WTC11 (cell line): ENCODE measurements at regions not wholly inside any gene's neighbourhood (a gene's known extent, or its start where the extent isn't known, plus 50 kb on each side); places are given as distances from the start of the nearest gene placed in this dataset.

Experiments used
- ATAC-seq: fragments of 200-7000 bp; cut with Tn5 transposase; 2 replicates; pipeline ENCODE4 v1.10.0; 2021; ENCODE audit warnings: mild to moderate bottlenecking, moderate library complexity
- CTCF ChIA-PET: fragments of 300-600 bp; sonication (Branson Sonifier 250); formaldehyde crosslinking; loops from one replicate; lab custom pipeline; 2021; ENCODE audit warnings: antibody characterized with exemption; lab: Charles Lee
- POLR2A ChIA-PET: fragments of 350-600 bp; sonication (Branson Sonifier 250); formaldehyde crosslinking; loops from one replicate; lab custom pipeline; 2021; ENCODE audit warnings: antibody characterized with exemption; lab: Charles Lee
- DNase-seq: peaks from one replicate; pipeline ENCODE4 v3.0.0; 2021; ENCODE audit warnings: low spot score
- H3K27ac Mint-ChIP-seq: 2 replicates; pipeline ENCODE4 v1.8.0; 2021; ENCODE audit warnings: mixed read lengths
- H3K27me3 Mint-ChIP-seq: 2 replicates; pipeline ENCODE4 v1.8.0; 2021; ENCODE audit warnings: low read depth, mild to moderate bottlenecking, moderate library complexity, mixed read lengths
- H3K36me3 Mint-ChIP-seq: 2 replicates; pipeline ENCODE4 v1.8.0; 2021; ENCODE audit warnings: mixed read lengths
- H3K4me1 Mint-ChIP-seq: 2 replicates; pipeline ENCODE4 v1.8.0; 2022; ENCODE audit warnings: mixed read lengths
- H3K4me3 Mint-ChIP-seq: 2 replicates; pipeline ENCODE4 v1.8.0; 2021; ENCODE audit warnings: mild to moderate bottlenecking, moderate library complexity, mixed read lengths
- H3K9me3 Mint-ChIP-seq: 2 replicates; pipeline ENCODE4 v1.8.0; 2021; ENCODE audit warnings: mixed read lengths
- CREB1 ChIP-seq: sonication (generic); formaldehyde crosslinking; IDR thresholded peaks from 2 replicates; pipeline ENCODE4 v1.8.0; 2023; ENCODE audit warnings: mild to moderate bottlenecking, missing genetic modification reagents
- ETV6 ChIP-seq: sonication (generic); formaldehyde crosslinking; IDR thresholded peaks from 2 replicates; pipeline ENCODE4 v1.8.1; 2022; ENCODE audit warnings: mild to moderate bottlenecking, missing genetic modification reagents
- MXD4 ChIP-seq: fragments of 250-450 bp; sonication (Bioruptor Pico); IDR thresholded peaks from 2 replicates; pipeline ENCODE4 v1.8.0; 2021; ENCODE audit warnings: mild to moderate bottlenecking, moderate library complexity, borderline replicate concordance
- NFYB ChIP-seq: sonication (generic); formaldehyde crosslinking; conservative IDR thresholded peaks from 2 replicates; pipeline ENCODE4 v1.8.0; 2022; ENCODE audit warnings: low read depth, missing genetic modification reagents
- NR3C1 ChIP-seq: sonication (generic); formaldehyde crosslinking; conservative IDR thresholded peaks from 2 replicates; pipeline ENCODE4 v1.8.1; 2023; ENCODE audit warnings: low read depth, mild to moderate bottlenecking, missing genetic modification reagents
- OVOL2 ChIP-seq: fragments of 250-450 bp; sonication (Bioruptor Pico); IDR thresholded peaks from 2 replicates; pipeline ENCODE4 v1.9.0; 2021; ENCODE audit warnings: mild to moderate bottlenecking, borderline replicate concordance
- TEAD4 ChIP-seq: sonication (generic); formaldehyde crosslinking; IDR thresholded peaks from 2 replicates; pipeline ENCODE4 v1.8.0; 2022; ENCODE audit warnings: mild to moderate bottlenecking, missing genetic modification reagents
- ZNF138 ChIP-seq: sonication (generic); formaldehyde crosslinking; conservative IDR thresholded peaks from 2 replicates; pipeline ENCODE4 v1.8.1; 2022; ENCODE audit warnings: mild to moderate bottlenecking, moderate library complexity, missing genetic modification reagents
- ZNF671 ChIP-seq: fragments of 250-450 bp; sonication (Bioruptor Pico); IDR thresholded peaks from 2 replicates; pipeline ENCODE4 v1.8.0; 2021; ENCODE audit warnings: mild to moderate bottlenecking
- TF ChIP-seq, protein P1 (sequence below): sonication (generic); formaldehyde crosslinking; IDR thresholded peaks from 2 replicates; pipeline ENCODE4 v1.8.1; 2022; ENCODE audit warnings: missing genetic modification reagents, borderline replicate concordance
- TF ChIP-seq, protein P2 (sequence below): fragments of 250-450 bp; sonication (Bioruptor Pico); IDR thresholded peaks from 2 replicates; pipeline ENCODE4 v1.8.0; 2021; ENCODE audit warnings: mild to moderate bottlenecking
- TF ChIP-seq, protein P3 (sequence below): fragments of 250-450 bp; sonication (Bioruptor Pico); IDR thresholded peaks from 2 replicates; pipeline ENCODE4 v1.9.0; 2021; ENCODE audit warnings: moderate library complexity, mild to moderate bottlenecking, inconsistent platforms, borderline replicate concordance
- TF ChIP-seq, protein P4 (sequence below): fragments of 250-450 bp; sonication (Bioruptor Pico); conservative IDR thresholded peaks from 2 replicates; pipeline ENCODE4 v1.9.0; 2021; ENCODE audit warnings: mild to moderate bottlenecking
- TF ChIP-seq, protein P5 (sequence below): sonication (generic); formaldehyde crosslinking; IDR thresholded peaks from 2 replicates; pipeline ENCODE4 v1.8.1; 2022; ENCODE audit warnings: low read depth, missing genetic modification reagents, borderline replicate concordance
- TF ChIP-seq, protein P6 (sequence below): sonication (generic); formaldehyde crosslinking; IDR thresholded peaks from 2 replicates; pipeline ENCODE4 v1.8.0; 2022; ENCODE audit warnings: mild to moderate bottlenecking, missing genetic modification reagents
- TF ChIP-seq, protein P7 (sequence below): fragments of 250-450 bp; sonication (Bioruptor Pico); IDR thresholded peaks from 2 replicates; pipeline ENCODE4 v2.1.2; 2022; ENCODE audit warnings: mild to moderate bottlenecking, moderate library complexity
- TF ChIP-seq, protein P8 (sequence below): sonication (generic); formaldehyde crosslinking; IDR thresholded peaks from 2 replicates; pipeline ENCODE4 v1.8.1; 2022; ENCODE audit warnings: low read depth, mild to moderate bottlenecking, moderate library complexity, missing genetic modification reagents, borderline replicate concordance

DNA sequence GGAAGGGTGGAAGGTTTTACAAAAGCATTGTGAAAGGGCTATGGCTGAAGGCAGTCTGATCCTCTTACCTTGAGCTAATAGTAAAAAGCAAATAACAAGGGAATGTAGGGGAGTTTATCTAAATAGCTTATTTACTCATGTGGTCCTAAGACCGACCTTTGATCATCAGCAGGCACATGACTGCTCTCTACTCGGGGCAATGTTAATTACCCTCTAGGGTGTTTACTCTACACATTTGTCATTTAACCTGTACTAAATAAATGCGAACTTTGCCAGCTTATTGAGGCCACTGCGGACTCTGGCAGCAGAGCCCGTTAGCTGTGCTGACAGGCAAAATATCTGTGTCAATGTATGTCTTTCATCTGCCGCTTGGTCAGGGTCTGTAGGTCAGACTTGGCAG, 768.3 kb upstream of the ATXN7L3B start (continued):
- no peak for TF ChIP-seq NFYB (CRISPR knock-in tag)
- TF ChIP-seq MXD4 (CRISPR knock-in tag) = no peak
- TF ChIP-seq, protein P1, sequence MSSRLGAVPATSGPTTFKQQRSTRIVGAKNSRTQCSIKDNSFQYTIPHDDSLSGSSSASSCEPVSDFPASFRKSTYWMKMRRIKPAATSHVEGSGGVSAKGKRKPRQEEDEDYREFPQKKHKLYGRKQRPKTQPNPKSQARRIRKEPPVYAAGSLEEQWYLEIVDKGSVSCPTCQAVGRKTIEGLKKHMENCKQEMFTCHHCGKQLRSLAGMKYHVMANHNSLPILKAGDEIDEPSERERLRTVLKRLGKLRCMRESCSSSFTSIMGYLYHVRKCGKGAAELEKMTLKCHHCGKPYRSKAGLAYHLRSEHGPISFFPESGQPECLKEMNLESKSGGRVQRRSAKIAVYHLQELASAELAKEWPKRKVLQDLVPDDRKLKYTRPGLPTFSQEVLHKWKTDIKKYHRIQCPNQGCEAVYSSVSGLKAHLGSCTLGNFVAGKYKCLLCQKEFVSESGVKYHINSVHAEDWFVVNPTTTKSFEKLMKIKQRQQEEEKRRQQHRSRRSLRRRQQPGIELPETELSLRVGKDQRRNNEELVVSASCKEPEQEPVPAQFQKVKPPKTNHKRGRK (CRISPR knock-in tag) = no peak
- no peak for TF ChIP-seq NR3C1 (CRISPR knock-in tag)
- TF ChIP-seq, protein P2, sequence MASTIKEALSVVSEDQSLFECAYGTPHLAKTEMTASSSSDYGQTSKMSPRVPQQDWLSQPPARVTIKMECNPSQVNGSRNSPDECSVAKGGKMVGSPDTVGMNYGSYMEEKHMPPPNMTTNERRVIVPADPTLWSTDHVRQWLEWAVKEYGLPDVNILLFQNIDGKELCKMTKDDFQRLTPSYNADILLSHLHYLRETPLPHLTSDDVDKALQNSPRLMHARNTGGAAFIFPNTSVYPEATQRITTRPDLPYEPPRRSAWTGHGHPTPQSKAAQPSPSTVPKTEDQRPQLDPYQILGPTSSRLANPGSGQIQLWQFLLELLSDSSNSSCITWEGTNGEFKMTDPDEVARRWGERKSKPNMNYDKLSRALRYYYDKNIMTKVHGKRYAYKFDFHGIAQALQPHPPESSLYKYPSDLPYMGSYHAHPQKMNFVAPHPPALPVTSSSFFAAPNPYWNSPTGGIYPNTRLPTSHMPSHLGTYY (CRISPR knock-in tag) = no peak
- TF ChIP-seq CREB1 (CRISPR knock-in tag) = no peak
- TF ChIP-seq, protein P3, sequence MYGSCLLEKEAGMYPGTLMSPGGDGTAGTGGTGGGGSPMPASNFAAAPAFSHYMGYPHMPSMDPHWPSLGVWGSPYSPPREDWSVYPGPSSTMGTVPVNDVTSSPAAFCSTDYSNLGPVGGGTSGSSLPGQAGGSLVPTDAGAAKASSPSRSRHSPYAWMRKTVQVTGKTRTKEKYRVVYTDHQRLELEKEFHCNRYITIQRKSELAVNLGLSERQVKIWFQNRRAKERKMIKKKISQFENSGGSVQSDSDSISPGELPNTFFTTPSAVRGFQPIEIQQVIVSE (CRISPR knock-in tag) = no peak
- TF ChIP-seq, protein P4, sequence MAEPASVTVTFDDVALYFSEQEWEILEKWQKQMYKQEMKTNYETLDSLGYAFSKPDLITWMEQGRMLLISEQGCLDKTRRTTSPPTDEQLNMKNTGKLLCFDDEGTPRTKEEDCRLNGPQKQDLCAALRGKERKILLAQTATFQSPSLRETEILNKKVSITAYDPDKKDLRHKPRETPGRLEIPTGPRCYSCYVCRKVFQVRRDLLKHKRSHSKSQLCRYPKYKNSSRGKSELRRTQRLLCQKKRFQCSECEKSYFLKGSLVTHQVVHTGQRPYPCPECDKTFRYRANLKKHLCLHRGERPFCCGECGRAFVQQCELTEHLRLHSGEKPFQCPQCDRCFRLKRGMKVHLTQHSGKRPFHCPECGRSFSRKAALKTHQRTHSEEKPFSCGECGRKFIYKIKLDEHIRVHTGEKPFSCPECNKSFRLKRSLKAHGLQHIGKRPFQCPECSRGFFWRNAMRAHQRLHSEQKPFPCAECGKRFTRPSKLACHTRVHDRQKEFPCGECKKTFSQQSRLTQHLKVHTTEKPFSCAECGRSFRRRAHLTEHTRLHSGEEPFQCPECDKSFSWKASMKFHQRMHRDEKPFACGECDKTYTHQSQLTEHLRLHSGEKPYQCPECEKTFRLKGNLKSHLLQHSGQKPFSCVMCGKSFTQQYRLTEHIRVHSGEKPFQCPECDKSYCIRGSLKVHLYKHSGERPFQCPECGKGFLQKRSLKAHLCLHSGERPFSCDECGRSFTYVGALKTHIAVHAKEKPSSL (CRISPR knock-in tag) = no peak
- TF ChIP-seq, protein P5, sequence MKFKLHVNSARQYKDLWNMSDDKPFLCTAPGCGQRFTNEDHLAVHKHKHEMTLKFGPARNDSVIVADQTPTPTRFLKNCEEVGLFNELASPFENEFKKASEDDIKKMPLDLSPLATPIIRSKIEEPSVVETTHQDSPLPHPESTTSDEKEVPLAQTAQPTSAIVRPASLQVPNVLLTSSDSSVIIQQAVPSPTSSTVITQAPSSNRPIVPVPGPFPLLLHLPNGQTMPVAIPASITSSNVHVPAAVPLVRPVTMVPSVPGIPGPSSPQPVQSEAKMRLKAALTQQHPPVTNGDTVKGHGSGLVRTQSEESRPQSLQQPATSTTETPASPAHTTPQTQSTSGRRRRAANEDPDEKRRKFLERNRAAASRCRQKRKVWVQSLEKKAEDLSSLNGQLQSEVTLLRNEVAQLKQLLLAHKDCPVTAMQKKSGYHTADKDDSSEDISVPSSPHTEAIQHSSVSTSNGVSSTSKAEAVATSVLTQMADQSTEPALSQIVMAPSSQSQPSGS (CRISPR knock-in tag) = no peak

DNA sequence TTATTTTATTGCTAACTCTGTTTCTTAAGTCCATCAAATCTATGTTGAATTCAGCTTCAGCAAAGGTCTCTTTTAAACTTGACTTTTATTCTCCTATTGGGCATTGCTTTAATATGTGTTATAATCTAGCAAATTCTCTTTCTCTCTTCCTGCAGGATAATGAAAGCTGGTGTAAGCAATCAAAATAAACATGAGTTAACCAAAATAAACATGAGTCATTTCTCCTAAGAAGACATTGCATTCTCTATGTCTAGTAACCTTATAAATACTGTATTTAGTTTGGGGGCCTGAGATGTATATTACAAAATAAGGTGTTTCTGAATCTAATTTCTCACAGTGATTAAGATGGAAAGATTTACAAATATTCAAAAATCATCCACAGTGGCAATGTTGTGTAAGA, 739.1 kb upstream of the ATXN7L3B start:
- DNase-seq = no peak
- H3K27ac Mint-ChIP-seq = no peak overlapping the region
- peaks cover 32% of the 10 kb centered on the region for H3K36me3 Mint-ChIP-seq
- ChIA-PET CTCF (no interaction called here), POLR2A (no interaction called here)
- H3K27me3 Mint-ChIP-seq = 0 out of 2 replicates have a peak, but pooled peaks cover 3% of the 10 kb centered on the region
- peaks cover 44% of the 10 kb centered on the region for H3K9me3 Mint-ChIP-seq
- no peaks in the 10 kb centered on the region for H3K4me1 Mint-ChIP-seq
- no peak for ATAC-seq
- TF ChIP-seq, protein P4 (CRISPR knock-in tag) = no peak
- no peak for TF ChIP-seq ETV6 (CRISPR knock-in tag)
- TF ChIP-seq, protein P6, sequence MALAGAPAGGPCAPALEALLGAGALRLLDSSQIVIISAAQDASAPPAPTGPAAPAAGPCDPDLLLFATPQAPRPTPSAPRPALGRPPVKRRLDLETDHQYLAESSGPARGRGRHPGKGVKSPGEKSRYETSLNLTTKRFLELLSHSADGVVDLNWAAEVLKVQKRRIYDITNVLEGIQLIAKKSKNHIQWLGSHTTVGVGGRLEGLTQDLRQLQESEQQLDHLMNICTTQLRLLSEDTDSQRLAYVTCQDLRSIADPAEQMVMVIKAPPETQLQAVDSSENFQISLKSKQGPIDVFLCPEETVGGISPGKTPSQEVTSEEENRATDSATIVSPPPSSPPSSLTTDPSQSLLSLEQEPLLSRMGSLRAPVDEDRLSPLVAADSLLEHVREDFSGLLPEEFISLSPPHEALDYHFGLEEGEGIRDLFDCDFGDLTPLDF (CRISPR knock-in tag) = no peak
- no peak for TF ChIP-seq ZNF671 (CRISPR knock-in tag)
- no peak for TF ChIP-seq TEAD4
- TF ChIP-seq, protein P7, sequence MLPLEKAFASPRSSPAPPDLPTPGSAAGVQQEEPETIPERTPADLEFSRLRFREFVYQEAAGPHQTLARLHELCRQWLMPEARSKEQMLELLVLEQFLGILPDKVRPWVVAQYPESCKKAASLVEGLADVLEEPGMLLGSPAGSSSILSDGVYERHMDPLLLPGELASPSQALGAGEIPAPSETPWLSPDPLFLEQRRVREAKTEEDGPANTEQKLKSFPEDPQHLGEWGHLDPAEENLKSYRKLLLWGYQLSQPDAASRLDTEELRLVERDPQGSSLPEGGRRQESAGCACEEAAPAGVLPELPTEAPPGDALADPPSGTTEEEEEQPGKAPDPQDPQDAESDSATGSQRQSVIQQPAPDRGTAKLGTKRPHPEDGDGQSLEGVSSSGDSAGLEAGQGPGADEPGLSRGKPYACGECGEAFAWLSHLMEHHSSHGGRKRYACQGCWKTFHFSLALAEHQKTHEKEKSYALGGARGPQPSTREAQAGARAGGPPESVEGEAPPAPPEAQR (CRISPR knock-in tag) = no peak
- TF ChIP-seq, protein P8, sequence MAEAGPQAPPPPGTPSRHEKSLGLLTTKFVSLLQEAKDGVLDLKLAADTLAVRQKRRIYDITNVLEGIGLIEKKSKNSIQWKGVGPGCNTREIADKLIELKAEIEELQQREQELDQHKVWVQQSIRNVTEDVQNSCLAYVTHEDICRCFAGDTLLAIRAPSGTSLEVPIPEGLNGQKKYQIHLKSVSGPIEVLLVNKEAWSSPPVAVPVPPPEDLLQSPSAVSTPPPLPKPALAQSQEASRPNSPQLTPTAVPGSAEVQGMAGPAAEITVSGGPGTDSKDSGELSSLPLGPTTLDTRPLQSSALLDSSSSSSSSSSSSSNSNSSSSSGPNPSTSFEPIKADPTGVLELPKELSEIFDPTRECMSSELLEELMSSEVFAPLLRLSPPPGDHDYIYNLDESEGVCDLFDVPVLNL (CRISPR knock-in tag) = no peak
- no peak for TF ChIP-seq ZNF138 (CRISPR knock-in tag)
- TF ChIP-seq OVOL2 = no peak
- no peak overlapping the region for H3K4me3 Mint-ChIP-seq
